Kidney epithelial cell (primary cell): ENCODE measurements at regions not wholly inside any gene's neighbourhood (a gene's known extent, or its start where the extent isn't known, plus 50 kb on each side); places are given as distances from the start of the nearest gene placed in this dataset.

ENCODE experiments used
- DNase-seq: peaks from one replicate; pipeline ENCODE4 v3.0.0-alpha.2; 2010; ENCODE audit warnings: low read depth
- H3K27me3 ChIP-seq: 2 replicates; pipeline ENCODE4 v1.6.0; 2011; ENCODE audit warnings: low read length; ENCODE audit not compliant: control insufficient read depth, insufficient read depth
- H3K36me3 ChIP-seq: 2 replicates; pipeline ENCODE4 v1.5.1; 2011; ENCODE audit warnings: low read length; ENCODE audit not compliant: control insufficient read depth, insufficient read depth
- H3K4me3 ChIP-seq: 2 replicates; pipeline ENCODE4 v1.5.1; 2011; ENCODE audit warnings: low read depth, mild to moderate bottlenecking, control low read depth, low read length
- TF ChIP-seq, protein P1 (sequence below): IDR thresholded peaks from 2 replicates; pipeline ENCODE4 v1.5.1; 2011; ENCODE audit warnings: mild to moderate bottlenecking, moderate library complexity, low read length, control low read depth, inconsistent platforms; ENCODE audit not compliant: insufficient read depth, poor library complexity, severe bottlenecking

DNA sequence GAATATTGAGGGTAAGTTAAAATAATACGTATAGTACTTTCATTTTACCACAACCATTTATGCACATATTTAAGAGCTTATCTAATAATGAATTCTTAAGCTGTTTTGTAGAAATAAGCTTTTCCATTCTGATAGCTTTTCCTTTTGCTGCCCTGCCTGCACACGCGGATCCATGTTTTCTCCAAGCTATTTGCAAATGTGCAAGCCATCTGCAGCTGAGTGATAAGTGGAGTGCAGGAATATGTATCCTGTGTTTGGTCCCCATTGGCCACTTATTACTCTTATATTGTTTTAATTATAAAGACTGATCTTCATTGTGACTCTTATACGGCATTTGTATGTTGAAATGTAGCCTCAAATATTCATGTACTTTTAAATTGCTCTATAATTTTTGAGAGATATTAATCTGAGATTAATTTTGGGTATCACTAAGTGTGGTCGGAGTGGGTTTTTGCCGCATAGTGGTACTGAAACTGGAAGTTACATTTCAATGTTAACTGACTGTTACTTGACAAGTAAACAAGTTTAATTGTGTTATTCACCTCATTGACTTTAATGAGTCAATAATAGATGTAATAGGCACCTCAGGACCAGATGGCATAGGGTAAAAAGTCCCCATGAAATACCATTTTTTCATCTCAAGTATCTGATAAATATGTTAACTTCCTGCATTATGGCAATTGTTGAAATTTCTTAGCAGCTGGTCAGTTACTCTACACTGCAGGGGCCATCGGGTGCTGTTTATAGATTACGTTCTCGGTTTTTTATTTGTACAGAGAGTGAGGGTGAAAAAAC, 1567.4 kb downstream of the EFNB2 start:
- TF ChIP-seq, protein P1, sequence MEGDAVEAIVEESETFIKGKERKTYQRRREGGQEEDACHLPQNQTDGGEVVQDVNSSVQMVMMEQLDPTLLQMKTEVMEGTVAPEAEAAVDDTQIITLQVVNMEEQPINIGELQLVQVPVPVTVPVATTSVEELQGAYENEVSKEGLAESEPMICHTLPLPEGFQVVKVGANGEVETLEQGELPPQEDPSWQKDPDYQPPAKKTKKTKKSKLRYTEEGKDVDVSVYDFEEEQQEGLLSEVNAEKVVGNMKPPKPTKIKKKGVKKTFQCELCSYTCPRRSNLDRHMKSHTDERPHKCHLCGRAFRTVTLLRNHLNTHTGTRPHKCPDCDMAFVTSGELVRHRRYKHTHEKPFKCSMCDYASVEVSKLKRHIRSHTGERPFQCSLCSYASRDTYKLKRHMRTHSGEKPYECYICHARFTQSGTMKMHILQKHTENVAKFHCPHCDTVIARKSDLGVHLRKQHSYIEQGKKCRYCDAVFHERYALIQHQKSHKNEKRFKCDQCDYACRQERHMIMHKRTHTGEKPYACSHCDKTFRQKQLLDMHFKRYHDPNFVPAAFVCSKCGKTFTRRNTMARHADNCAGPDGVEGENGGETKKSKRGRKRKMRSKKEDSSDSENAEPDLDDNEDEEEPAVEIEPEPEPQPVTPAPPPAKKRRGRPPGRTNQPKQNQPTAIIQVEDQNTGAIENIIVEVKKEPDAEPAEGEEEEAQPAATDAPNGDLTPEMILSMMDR = no peak
- H3K36me3 ChIP-seq = no peaks in the 10 kb centered on the region
- no peak for DNase-seq
- no peak overlapping the region for H3K4me3 ChIP-seq
- no peaks in the 10 kb centered on the region for H3K27me3 ChIP-seq

DNA sequence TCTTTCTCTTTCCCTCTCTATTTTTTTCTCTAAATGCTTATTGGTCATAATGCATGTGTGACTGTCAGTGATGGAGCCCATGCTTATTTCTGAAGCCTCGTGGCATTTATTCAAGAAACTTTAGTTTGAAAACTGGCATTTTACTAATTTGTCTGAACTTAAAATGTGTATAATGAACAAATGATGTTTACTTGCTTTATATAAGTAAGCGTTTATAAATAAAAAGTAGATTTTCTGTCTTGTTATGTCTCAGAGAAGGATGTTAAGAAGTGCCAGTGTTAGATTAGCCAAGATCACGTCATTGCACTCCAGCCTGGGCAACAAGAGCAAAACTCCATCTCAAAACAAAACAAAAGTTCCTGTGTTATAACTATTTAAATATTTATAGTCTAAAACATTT, 1568.1 kb downstream of the EFNB2 start:
- no peaks in the 10 kb centered on the region for H3K36me3 ChIP-seq
- H3K4me3 ChIP-seq = no peak overlapping the region
- DNase-seq = no peak
- H3K27me3 ChIP-seq = no peaks in the 10 kb centered on the region
- TF ChIP-seq, protein P1 = no peak

DNA sequence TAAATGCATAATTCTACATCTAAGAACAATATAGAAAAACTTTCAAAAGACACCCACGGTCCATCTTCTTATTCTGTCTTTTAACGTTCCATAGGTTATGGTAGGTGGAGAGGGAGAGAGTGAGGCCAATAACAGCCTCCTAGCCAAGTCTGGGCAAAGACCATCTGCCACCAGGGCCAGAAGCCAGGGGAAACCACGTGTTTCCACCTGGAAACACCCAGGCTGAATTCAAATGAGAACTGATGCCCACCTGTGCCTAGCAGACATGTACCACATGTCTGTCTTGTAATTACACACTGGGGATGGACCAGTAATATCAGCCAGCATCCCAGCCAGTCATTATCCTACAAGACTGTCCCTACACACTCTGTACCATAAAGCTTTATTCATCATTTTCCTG, 1573.1 kb downstream of the EFNB2 start:
- Histone ChIP-seq H3K4me3 (no peak overlapping the region), H3K36me3 (no peaks in the 10 kb centered on the region), H3K27me3 (no peaks in the 10 kb centered on the region)
- TF ChIP-seq, protein P1 = no peak
- DNase-seq = no peak

DNA sequence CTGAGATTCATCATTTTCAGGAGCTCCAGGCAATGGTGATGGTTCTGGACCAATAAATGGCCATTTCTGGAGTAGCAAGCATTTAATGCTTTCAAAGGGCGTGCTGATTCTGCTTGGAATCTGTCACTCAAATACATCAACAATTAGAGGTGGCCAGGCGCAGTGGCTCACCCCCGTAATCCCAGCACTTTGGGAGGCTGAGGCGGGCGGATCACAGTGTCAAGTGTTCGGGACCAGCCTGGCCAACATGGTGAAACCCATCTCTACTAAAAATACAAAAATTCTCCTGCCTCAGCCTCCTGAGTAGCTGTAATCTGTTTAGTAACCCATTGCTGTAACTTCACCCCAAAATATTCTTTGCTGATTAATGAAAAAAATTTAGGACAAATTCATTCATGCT, 1574.2 kb downstream of the EFNB2 start:
- TF ChIP-seq, protein P1 = no peak

DNA sequence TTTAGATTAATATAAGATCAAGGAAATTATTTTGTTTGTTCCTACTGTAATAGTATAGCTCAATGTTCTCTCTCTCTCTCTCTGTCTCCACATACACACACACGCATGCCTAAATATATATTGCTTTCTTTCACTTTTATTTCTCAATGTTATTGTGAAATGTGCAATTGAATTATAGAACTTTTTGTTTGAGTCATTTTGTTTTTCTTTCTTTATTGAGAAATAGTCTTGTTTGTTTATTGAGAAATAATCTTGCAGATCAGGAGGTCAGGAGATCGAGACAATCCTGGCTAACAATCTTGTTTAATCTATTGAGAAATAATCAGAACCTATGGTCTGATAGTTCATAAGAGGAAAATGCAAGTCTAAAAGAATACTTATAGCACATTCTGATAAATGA, 1581.3 kb downstream of the EFNB2 start:
- Histone ChIP-seq H3K4me3 (no peak overlapping the region), H3K36me3 (no peaks in the 10 kb centered on the region), H3K27me3 (no peaks in the 10 kb centered on the region)
- TF ChIP-seq, protein P1 = no peak
- no peak for DNase-seq

More for the DNA sequence above, 1574.2 kb downstream of the EFNB2 start:
- DNase-seq = no peak
- Histone ChIP-seq H3K27me3 (no peaks in the 10 kb centered on the region), H3K36me3 (no peaks in the 10 kb centered on the region), H3K4me3 (no peak overlapping the region)

DNA sequence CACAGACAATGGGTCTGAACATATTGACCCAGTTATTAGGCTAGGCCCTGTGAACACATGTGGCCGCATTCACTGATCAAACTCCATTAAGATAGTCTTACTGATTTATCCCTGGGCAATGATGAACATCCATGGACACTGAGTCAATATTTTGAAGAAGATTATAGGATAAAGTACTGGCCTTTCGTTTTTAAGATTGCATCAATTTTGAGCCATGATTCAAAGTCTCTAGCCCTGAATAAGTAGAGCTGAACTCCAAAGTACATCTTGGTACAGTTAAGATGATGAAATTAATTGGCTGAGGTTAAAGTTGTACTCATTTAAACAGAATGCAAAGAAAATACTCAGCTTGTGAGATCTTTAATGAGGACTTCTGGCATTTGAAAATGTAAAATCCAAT, 1581.9 kb downstream of the EFNB2 start:
- H3K27me3 ChIP-seq = no peaks in the 10 kb centered on the region
- no peaks in the 10 kb centered on the region for H3K36me3 ChIP-seq
- TF ChIP-seq, protein P1 = no peak
- H3K4me3 ChIP-seq = no peak overlapping the region
- DNase-seq = no peak
